HG02884 (cell line): ENCODE measurements at regions not wholly inside any gene's neighbourhood (a gene's known extent, or its start where the extent isn't known, plus 50 kb on each side); places are given as distances from the start of the nearest gene placed in this dataset.

ENCODE experiments used
- ATAC-seq: cut with Tn5 transposase; IDR thresholded peaks from one replicate; pipeline ENCODE4 v1.9.1; 2021; ENCODE audit warnings: mild to moderate bottlenecking, moderate library complexity; ENCODE audit not compliant: unreplicated experiment

DNA sequence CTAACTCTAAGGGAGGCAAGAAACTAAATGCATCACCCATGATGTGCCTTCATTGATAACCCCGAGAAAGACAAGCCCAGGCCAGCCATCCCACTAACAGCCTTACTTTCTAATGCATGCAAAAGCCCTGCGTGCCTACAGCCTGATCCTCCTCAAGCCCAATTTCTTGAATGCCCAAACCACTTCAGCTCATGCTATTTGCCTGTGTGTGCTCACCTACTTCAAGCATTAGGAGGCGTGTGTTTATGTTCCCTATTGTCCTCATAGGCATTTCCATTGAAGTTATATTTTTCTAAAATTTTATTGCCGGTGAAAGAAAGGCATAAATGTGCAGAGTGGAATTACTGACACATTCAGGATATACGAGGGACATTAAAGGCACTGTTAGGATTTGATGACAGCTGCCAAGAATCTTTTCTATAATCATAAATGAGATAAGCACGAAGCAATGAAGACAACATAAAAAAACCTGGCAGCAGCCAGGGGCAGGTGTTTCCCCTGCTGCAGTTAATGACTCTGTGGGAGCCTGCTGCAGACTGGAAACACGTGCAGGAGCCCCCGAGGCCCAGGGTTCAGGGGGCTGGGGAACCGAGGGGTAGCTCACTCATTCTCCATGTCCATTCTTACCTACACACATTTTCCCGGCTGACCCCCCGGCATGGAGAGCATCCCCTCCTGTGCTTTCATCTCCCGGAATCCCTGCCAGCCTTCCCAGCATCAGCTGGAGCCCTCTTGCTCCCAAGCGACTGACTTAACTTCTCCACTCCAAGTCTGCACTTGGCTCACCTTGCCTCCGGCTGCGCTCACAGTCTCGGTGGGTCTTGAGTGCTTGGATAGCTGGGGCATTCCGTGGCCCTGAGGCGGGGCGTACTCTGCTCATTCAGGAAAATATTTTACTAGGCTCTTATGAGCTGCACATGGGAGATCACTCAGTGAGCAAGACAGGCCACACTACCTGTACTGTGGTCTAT, 292.3 kb upstream of the SIX2 start:
- no peak for ATAC-seq

GRCh38 chr2:45300026-45300750, 290.9 kb upstream of the SIX2 start:
- ATAC-seq: no peak

DNA sequence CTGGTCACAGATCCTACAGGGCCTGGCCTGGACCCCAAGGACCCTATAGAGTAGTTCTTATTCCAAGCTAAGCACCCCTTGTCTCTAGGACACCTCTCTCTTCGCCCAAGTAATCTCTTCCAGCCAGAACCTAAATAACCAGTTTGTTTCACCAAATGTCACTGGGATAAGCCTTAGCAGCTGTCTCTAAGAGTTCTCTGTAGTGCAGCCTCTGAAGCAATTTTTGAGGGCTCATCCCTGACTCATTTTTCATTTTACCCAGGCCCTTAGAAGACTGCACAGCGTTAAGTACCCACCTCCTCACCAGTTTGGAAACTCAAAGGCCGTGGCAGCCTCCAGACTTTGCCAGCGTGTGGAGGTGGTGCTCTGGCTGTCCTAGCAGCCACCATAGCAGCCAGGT, 290.1 kb upstream of the SIX2 start:
- ATAC-seq: no peak

GRCh38 chr2:45293182-45293581, 283.9 kb upstream of the SIX2 start:
- no peak for ATAC-seq

- no peak for ATAC-seq
These were observed 282.0 kb upstream of the SIX2 start for GRCh38 chr2:45291296-45291701.

GRCh38 chr2:45289997-45290709, 280.9 kb upstream of the SIX2 start:
- peak; percentile 59 for ATAC-seq

DNA sequence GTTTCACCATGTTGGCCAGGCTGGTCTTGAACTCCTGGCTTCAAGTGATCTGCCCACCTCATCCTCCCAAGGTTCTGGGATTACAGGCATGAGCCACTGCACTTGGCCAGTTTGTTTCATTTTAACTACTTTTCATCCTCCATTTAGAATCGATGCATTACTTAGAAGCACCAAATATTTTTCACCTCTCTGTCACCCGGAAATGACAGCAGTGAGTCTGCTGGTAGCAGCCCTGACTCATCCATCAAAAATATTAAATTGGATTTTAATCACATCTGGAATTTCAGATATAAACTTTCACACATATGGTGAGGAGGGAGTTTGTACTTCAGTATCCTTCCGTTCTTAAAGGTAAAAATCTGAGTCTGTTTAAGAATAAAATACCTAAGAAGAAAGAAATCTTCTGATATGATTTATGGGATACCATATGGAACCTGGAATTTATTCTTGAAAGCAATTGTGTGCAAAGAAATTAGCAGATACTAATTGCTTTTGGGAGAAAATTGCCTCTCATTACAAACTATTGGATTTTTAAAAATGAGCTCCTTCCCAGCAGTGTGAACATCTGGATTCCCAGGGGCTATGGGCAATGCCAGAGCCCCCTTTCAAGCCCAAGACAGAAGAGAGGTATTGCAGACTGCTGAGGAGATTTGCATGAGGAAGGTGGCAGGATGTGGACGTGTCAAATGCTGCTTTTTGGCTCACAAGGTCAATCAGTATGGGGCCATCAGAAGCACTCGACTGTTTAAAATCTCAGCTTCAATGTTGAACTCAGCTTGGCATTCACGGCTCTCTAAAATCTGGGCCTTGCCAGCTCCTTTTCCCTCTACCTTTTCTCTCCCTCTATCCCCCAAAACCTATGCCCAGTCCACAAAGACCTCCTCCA, 279.5 kb upstream of the SIX2 start:
- no peak for ATAC-seq

- ATAC-seq: no peak
These were observed 277.8 kb upstream of the SIX2 start for GRCh38 chr2:45287045-45287444.

DNA sequence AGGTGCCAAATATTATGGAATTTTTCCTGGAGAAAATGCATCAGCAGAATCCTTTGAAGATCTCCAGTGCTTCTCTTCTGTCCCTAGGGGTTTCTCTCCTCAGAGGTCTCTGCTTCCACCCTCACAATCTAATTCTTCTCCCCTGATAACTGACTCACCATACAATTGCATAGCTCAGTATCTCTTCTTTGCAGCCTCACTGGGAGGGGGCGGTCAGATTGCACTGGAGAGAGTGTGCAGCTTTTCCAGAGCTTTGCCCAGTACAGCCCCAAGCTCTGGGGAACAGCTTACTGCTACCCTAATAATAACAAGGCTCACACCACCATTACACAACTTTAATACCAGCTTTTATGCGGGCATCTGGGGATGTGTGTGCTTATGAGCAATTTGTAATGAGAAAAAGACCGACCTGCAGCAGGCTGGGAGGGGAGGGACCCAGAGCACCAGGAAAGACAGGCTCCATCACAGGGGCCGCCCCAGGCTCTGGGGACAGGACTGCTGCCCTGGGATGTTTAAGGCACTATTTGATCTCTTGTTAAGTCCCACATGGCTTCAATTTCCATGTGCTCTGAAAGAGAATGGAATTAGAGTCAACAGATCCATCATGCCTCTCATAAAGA, 276.6 kb upstream of the SIX2 start:
- ATAC-seq: no peak

- ATAC-seq: no peak
These were observed 276.1 kb upstream of the SIX2 start for GRCh38 chr2:45285311-45285710.

- no peak for ATAC-seq
These were observed 275.4 kb upstream of the SIX2 start for GRCh38 chr2:45284621-45284995.

DNA sequence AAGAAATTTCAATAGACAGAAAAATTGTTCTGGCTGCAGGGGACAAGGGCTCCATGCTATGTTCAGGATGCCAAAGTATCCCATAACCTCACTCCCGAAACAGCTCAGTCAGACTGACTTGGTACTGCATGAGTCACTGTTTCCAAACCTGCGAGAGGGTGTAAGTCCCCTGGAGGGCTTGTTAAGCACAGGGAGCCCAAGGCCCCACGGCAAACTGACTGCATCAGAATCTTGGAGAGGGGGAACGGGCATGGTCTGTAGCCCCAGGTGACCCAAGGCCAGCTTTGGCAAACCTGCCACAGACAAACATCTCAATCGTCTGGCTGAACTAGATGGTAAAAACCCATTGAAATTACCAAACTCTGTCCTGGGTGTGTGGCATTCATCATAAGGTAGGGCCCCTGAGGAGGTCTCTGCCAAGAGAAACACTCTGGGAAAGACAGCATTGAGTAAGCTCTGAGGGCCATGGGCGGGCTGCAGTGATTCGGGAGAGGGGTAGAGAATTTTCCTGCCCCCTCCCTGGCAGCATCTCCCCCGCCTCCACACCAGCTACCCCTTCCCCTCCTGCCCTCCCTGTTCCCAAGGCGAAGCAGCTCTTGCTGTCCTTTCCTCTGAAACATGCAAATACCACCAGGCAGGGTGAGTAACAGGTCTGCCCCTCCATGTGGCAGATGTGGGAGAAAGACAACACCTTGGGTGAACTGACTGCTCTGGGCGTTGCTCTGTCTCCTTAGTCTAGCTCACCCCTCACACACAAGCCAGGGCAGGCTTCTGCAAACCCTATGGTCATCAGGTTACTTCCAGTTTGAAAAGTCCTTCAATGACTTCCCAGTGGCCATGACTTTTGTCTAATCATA, 274.7 kb upstream of the SIX2 start:
- ATAC-seq: no peak

GRCh38 chr2:45282646-45283045, 273.4 kb upstream of the SIX2 start:
- no peak for ATAC-seq

DNA sequence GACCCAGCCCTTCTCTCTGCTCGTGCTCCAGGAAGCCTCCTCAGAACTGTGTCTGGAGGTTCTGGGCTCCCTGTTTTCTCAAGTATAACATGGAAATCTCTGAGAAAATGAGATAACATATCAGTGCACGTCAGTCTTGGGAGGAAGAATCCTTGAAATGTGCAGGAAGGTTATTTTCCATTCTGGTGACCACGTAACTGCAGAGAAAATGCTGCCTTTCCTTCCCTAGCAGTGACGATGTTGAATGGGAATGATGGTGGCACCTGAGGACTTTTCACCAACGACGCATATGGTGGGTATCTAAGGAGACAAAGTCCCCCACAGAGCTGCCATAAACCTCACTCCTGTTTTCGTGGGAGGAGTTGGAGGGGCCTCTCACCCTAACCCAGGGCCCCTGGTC, 272.1 kb upstream of the SIX2 start:
- no peak for ATAC-seq

GRCh38 chr2:45280794-45281193, 271.5 kb upstream of the SIX2 start:
- ATAC-seq: no peak

DNA sequence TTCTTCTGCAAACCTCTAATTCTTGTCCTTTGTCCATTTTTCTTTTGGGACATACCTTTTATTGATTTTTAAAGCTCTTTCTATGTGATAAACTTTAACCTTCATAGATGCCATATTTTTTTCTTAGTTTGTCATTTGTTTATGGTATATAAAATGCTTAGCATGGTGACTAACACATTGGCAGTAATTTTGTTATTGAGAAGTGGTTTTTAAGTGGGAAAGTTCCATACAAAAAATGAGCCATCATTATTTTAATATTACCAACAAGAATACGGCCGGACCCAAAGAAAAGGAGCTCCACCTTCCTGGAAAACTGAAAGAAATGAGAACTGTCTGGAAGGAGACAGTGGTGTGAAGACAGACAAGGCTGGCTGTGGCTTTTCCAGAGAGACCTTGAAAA, 270.1 kb upstream of the SIX2 start:
- ATAC-seq: no peak

DNA sequence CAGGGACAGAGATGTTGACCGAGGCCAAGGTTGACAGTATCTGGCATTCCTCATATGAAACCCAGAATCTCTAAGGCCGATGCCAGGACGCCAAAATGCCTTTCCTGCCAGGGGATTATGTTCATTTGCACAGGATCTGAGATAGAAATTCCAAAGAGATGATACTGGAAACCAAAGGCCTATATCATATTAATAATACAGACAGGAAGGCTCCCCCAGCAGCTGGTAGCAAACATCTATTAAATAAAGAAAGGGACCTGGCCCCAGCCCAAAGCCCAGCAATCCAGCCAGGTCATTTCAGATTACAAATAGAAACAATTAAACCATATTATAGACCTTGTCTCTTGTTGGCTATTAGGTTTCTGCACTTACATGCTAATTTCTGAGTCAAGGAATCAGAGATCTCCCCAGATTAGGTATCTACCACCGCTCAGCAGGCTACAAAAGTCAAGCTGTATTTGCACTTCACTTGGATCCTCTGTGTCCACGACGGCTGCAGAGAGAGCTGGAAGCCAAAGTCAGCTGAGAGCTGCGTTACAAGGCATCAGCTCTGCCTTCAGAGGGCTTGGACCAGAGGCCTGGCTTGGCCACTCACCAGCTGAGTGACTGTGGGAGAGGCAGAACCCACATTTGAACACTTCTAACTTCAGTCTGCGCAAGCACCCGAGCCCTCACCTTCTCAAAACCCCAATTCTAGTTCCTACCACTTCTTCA, 269.3 kb upstream of the SIX2 start:
- ATAC-seq: no peak

GRCh38 chr2:45276914-45277313, 267.7 kb upstream of the SIX2 start:
- no peak for ATAC-seq

DNA sequence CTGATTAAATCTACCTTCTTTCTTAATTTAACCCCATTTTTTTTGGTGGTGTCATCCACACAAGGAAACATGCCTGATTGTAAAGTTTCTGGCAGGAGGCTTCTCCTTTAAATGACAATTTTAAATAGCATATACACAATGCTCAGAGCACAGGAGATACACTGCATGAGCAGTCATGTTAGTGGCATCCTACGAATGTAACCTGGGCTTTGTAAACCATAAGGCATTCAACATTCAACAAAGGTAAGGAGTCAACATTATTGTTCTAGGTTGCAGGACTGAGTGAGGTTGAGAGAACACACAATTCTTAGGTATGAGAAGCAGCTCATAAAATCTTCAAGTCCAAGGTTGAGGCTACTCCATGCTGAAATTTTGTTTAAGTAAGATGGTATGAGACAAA, 266.6 kb upstream of the SIX2 start:
- no peak for ATAC-seq
